IMR-90 (cell line): ENCODE measurements at regions not wholly inside any gene's neighbourhood (a gene's known extent, or its start where the extent isn't known, plus 50 kb on each side); places are given as distances from the start of the nearest gene placed in this dataset.

Experiments
- ATAC-seq: fragments of 200-7000 bp; cut with Tn5 transposase; 2 replicates; pipeline ENCODE4 v1.9.1; 2020; ENCODE audit warnings: low read depth, mild to moderate bottlenecking, moderate library complexity
- BruUV-seq: library from RNA; stranded (reverse); fragments of 400-500 nt; replicated peaks from 2 replicates; lab custom pipeline; 2021; lab: Mats Ljungman, UMichigan
- CTCF ChIA-PET: fragments of 300-600 bp; formaldehyde crosslinking; extraction: SDS; loops from one replicate; lab custom pipeline; 2021; ENCODE audit warnings: antibody characterized with exemption; lab: Yijun Ruan, JAX
- POLR2A ChIA-PET: fragments of 300-600 bp; sonication (Branson Sonifier 250); formaldehyde crosslinking; loops from one replicate; lab custom pipeline; 2022; ENCODE audit warnings: antibody characterized with exemption; ENCODE audit not compliant: unreplicated experiment; lab: Charles Lee
- DNase-seq: peaks from one replicate; pipeline ENCODE4 v3.0.0; 2013
- H2AFZ ChIP-seq: replicated peaks from 2 replicates; pipeline ENCODE3; 2013; ENCODE audit warnings: low read length, mild to moderate bottlenecking; ENCODE audit not compliant: poor library complexity
- H2AK5ac ChIP-seq: 2 replicates; pipeline ENCODE4 v1.6.1; 2013; ENCODE audit warnings: low read depth, low read length, inconsistent platforms
- H2AK9ac ChIP-seq: replicated peaks from 2 replicates; pipeline ENCODE3; 2013; ENCODE audit warnings: mild to moderate bottlenecking, low read depth, low read length, moderate library complexity; ENCODE audit not compliant: poor library complexity
- H2BK120ac ChIP-seq: 2 replicates; pipeline ENCODE4 v1.6.1; 2013; ENCODE audit warnings: low read depth, low read length, inconsistent platforms
- H2BK15ac ChIP-seq: 3 replicates; pipeline ENCODE4 v1.6.1; 2013; ENCODE audit warnings: low read depth, low read length, inconsistent platforms
- H2BK20ac ChIP-seq: 2 replicates; pipeline ENCODE4 v1.6.1; 2013; ENCODE audit warnings: low read depth, mild to moderate bottlenecking, inconsistent platforms, low read length, moderate library complexity
- H2BK5ac ChIP-seq: 2 replicates; pipeline ENCODE4 v1.6.1; 2013; ENCODE audit warnings: mild to moderate bottlenecking, low read depth, low read length, inconsistent platforms; ENCODE audit not compliant: poor library complexity, severe bottlenecking
- H3K14ac ChIP-seq: replicated peaks from 2 replicates; pipeline ENCODE4 v1.6.1; 2013; ENCODE audit warnings: low read depth, low read length, inconsistent platforms
- H3K18ac ChIP-seq: 2 replicates; pipeline ENCODE4 v1.6.1; 2013; ENCODE audit warnings: low read depth, low read length, control low read depth
- H3K23ac ChIP-seq: 2 replicates; pipeline ENCODE4 v1.6.1; 2013; ENCODE audit warnings: low read depth, low read length, inconsistent platforms
- H3K27ac ChIP-seq: 2 replicates; pipeline ENCODE4 v1.5.1; 2013; ENCODE audit warnings: mild to moderate bottlenecking, control low read depth, low read length; ENCODE audit not compliant: insufficient read depth
- H3K27me3 ChIP-seq: 2 replicates; pipeline ENCODE4 v1.6.1; 2013; ENCODE audit warnings: low read length; ENCODE audit not compliant: control insufficient read depth, insufficient read depth
- H3K36me3 ChIP-seq: 2 replicates; pipeline ENCODE4 v1.6.1; 2013; ENCODE audit warnings: low read length, mixed read lengths; ENCODE audit not compliant: control insufficient read depth, insufficient read depth
- H3K4ac ChIP-seq: 2 replicates; pipeline ENCODE4 v1.6.1; 2013; ENCODE audit warnings: low read depth, low read length, inconsistent platforms
- H3K4me1 ChIP-seq: 2 replicates; pipeline ENCODE4 v1.6.1; 2013; ENCODE audit warnings: low read length, mixed read lengths; ENCODE audit not compliant: control insufficient read depth, insufficient read depth
- H3K4me2 ChIP-seq: 2 replicates; pipeline ENCODE4 v1.6.1; 2013; ENCODE audit warnings: low read depth, mild to moderate bottlenecking, control low read depth, low read length, moderate library complexity
- H3K4me3 ChIP-seq: 2 replicates; pipeline ENCODE4 v1.5.1; 2013; ENCODE audit warnings: low read depth, mild to moderate bottlenecking, control low read depth, low read length, moderate library complexity; ENCODE audit not compliant: insufficient read depth
- H3K56ac ChIP-seq: 2 replicates; pipeline ENCODE4 v1.6.1; 2013; ENCODE audit warnings: low read length, inconsistent platforms; ENCODE audit not compliant: insufficient read depth; ENCODE audit errors: extremely low read depth
- H3K79me1 ChIP-seq, 2 experiments: 2 replicates each; pipeline ENCODE4 v1.6.1; 2013; ENCODE audit warnings: low read length in 2 of 2, inconsistent platforms in 1 of 2, low read depth in 1 of 2
- H3K9ac ChIP-seq: 2 replicates; pipeline ENCODE4 v1.6.1; 2013; ENCODE audit warnings: low read depth, low read length, control low read depth
- H3K9me1 ChIP-seq: 2 replicates; pipeline ENCODE4 v1.6.1; 2013; ENCODE audit warnings: low read length, inconsistent platforms; ENCODE audit not compliant: insufficient read depth
- H3K9me3 ChIP-seq: 2 replicates; pipeline ENCODE4 v1.6.1; 2013; ENCODE audit warnings: low read length; ENCODE audit not compliant: control insufficient read depth, insufficient read depth
- H4K20me1 ChIP-seq: 2 replicates; pipeline ENCODE4 v1.6.1; 2013; ENCODE audit warnings: low read length, inconsistent platforms; ENCODE audit not compliant: insufficient read depth
- H4K5ac ChIP-seq: 2 replicates; pipeline ENCODE4 v1.6.1; 2013; ENCODE audit warnings: mild to moderate bottlenecking, low read depth, low read length, control low read depth
- H4K8ac ChIP-seq, 2 experiments: 2 replicates each; pipeline ENCODE4 v1.6.1; 2013; ENCODE audit warnings: low read depth in 2 of 2, low read length in 2 of 2, control low read depth in 1 of 2, inconsistent platforms in 1 of 2
- H4K91ac ChIP-seq: 2 replicates; pipeline ENCODE4 v1.6.1; 2013; ENCODE audit warnings: low read depth, low read length, inconsistent platforms; ENCODE audit not compliant: insufficient read depth
- MAFK ChIP-seq: IDR thresholded peaks from 2 replicates; pipeline ENCODE4 v1.6.1; 2012; ENCODE audit warnings: low read depth, low read length, improper control_type of control experiment
- RCOR1 ChIP-seq: IDR thresholded peaks from 2 replicates; pipeline ENCODE4 v1.6.1; 2012; ENCODE audit warnings: mild to moderate bottlenecking, low read length, improper control_type of control experiment; ENCODE audit not compliant: insufficient replicate concordance
- RFX5 ChIP-seq: IDR thresholded peaks from 2 replicates; pipeline ENCODE4 v1.8.0; 2012; ENCODE audit warnings: low read depth, mild to moderate bottlenecking, low read length, moderate library complexity
- dilution Hi-C: fragments of 300-500 bp; cut with HindIII; formaldehyde crosslinking; loops from one replicate; pipeline ENCODE4 v1.14.3; 2018; ENCODE audit warnings: low sequenced_read_pairs; ENCODE audit not compliant: unreplicated experiment
- in situ Hi-C: fragments of 300-500 bp; cut with MboI; formaldehyde crosslinking; loops from 3 replicates; pipeline ENCODE4 v1.14.3; 2019; ENCODE audit warnings: low sequenced_read_pairs, inconsistent platforms, mixed read lengths
- intact Hi-C: fragments of 100-400 bp; cut with micrococcal nuclease; formaldehyde crosslinking; loops from 2 replicates; pipeline ENCODE4 v1.10.0; 2022

DNA sequence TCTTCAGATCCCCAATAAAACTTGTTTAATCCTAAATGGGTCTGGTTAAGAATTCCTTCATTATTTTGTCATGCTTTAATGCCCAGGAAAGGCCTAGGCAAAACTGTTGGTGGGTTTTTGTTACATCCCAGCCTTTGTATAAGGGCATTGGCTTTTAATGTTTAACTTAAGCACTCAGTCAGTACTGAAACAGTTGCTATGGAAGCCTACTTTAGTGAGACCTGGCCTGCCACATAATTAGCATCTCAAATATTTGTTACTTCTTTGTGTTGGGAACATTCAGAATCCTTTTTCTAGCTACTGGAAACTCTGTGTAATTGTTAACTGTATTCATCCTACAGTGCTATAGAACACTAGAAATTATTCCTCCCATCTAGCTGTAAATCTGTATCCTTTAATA is 369.6 kb upstream of the ATP10A start:
- H2AK5ac ChIP-seq = no peak overlapping the region
- no peak overlapping the region for H3K14ac ChIP-seq
- POLR2A ChIA-PET = no interaction called here
- no peak overlapping the region for H4K8ac ChIP-seq
- no peaks in the 10 kb centered on the region for H3K9me1 ChIP-seq
- no peak overlapping the region for H2BK5ac ChIP-seq
- H3K4me1 ChIP-seq = no peaks in the 10 kb centered on the region
- no peak overlapping the region for H3K9ac ChIP-seq
- intact Hi-C loops (no loop called here), dilution Hi-C loops (no loop called here), in situ Hi-C loops (loop anchor here (10.0 kb wide), 1 partner anchor 58 kb away; no protein-coding TSS in a partner anchor)
- CTCF ChIA-PET = no interaction called here
- H4K91ac ChIP-seq = no peak overlapping the region
- peaks cover 12% of the 10 kb centered on the region; the same call in 1 of the 2 replicates for H3K9me3 ChIP-seq
- no peak overlapping the region for H3K4me3 ChIP-seq
- no peaks in the 10 kb centered on the region for H3K36me3 ChIP-seq
- H4K5ac ChIP-seq = no peak overlapping the region
- no peak for ATAC-seq
- no peaks in the 10 kb centered on the region for H4K20me1 ChIP-seq
- no peak overlapping the region for H2AFZ ChIP-seq
- H3K4me2 ChIP-seq = no peak overlapping the region
- no peak overlapping the region for H3K56ac ChIP-seq
- no peak overlapping the region for H2AK9ac ChIP-seq
- H3K27me3 ChIP-seq = no peaks in the 10 kb centered on the region
- H3K4ac ChIP-seq = no peak overlapping the region
- no peak overlapping the region for H3K23ac ChIP-seq
- TF ChIP-seq RFX5 (no peak), MAFK (no peak), RCOR1 (no peak)
- BruUV-seq = no TSS peak
- H3K27ac ChIP-seq = no peak overlapping the region
- no peak overlapping the region for H2BK120ac ChIP-seq
- H3K79me1 ChIP-seq = no peaks in the 10 kb centered on the region
- no peak overlapping the region for H3K18ac ChIP-seq
- no peak overlapping the region for H2BK20ac ChIP-seq
- no peak overlapping the region for H2BK15ac ChIP-seq
- no peak for DNase-seq
